KMS-11 (cell line): ENCODE measurements at regions not wholly inside any gene's neighbourhood (a gene's known extent, or its start where the extent isn't known, plus 50 kb on each side); places are given as distances from the start of the nearest gene placed in this dataset.
"Not testable (repeated sequence)": the region's sequence is repeated elsewhere in the genome, so short reads cannot be mapped to it uniquely, and the experiment has no call there.

Source experiments
- H2AFZ ChIP-seq: fragments of 200-600 bp; sonication (generic); 2 replicates; pipeline ENCODE4 v1.6.1; 2016; ENCODE audit warnings: antibody characterized with exemption, mixed run types, low read depth
- H3K27ac ChIP-seq: fragments of 200-600 bp; sonication (generic); 2 replicates; pipeline ENCODE4 v1.6.1; 2016; ENCODE audit warnings: mild to moderate bottlenecking, mixed run types
- H3K27me3 ChIP-seq: fragments of 200-600 bp; sonication (generic); 2 replicates; pipeline ENCODE4 v1.6.1; 2017; ENCODE audit warnings: mild to moderate bottlenecking, low read depth, mixed run types, moderate library complexity; ENCODE audit not compliant: insufficient read depth
- H3K36me3 ChIP-seq: fragments of 200-600 bp; sonication (generic); 2 replicates; pipeline ENCODE4 v1.6.1; 2017; ENCODE audit warnings: mild to moderate bottlenecking, mixed run types; ENCODE audit not compliant: insufficient read depth
- H3K4me1 ChIP-seq: fragments of 200-600 bp; sonication (generic); 2 replicates; pipeline ENCODE4 v1.6.1; 2016; ENCODE audit warnings: mild to moderate bottlenecking, low read depth, mixed run types; ENCODE audit not compliant: poor library complexity, severe bottlenecking
- H3K4me2 ChIP-seq: fragments of 200-600 bp; sonication (generic); 2 replicates; pipeline ENCODE4 v1.7.0; 2016; ENCODE audit warnings: mild to moderate bottlenecking, mixed run types
- H3K4me3 ChIP-seq: fragments of 200-600 bp; sonication (generic); IDR thresholded peaks from 2 replicates; pipeline ENCODE4 v1.6.1; 2017; ENCODE audit warnings: low read depth, low read length, mixed read lengths; ENCODE audit not compliant: insufficient read depth
- H3K79me2 ChIP-seq: fragments of 200-600 bp; sonication (generic); 2 replicates; pipeline ENCODE4 v1.6.1; 2016; ENCODE audit warnings: low read depth, mixed run types; ENCODE audit not compliant: insufficient read depth
- H3K9ac ChIP-seq: fragments of 200-600 bp; sonication (generic); 2 replicates; pipeline ENCODE4 v1.6.1; 2016; ENCODE audit warnings: mild to moderate bottlenecking, mixed run types
- H4K20me1 ChIP-seq: fragments of 200-600 bp; sonication (generic); 2 replicates; pipeline ENCODE4 v1.6.1; 2016; ENCODE audit warnings: mild to moderate bottlenecking, mixed run types; ENCODE audit not compliant: insufficient read depth
- CTCF ChIP-seq: fragments of 200-600 bp; sonication (generic); conservative IDR thresholded peaks from 2 replicates; pipeline ENCODE4 v1.6.1; 2017; ENCODE audit warnings: low read depth, mild to moderate bottlenecking, antibody characterized with exemption, low read length, moderate library complexity, mixed read lengths

- Histone ChIP-seq H4K20me1 (no peaks in the 10 kb centered on the region), H3K4me2 (no peak overlapping the region), H3K9ac (no peak overlapping the region), H3K27me3 (no peaks in the 10 kb centered on the region), H3K4me3 (no peak overlapping the region), H3K4me1 (no peaks in the 10 kb centered on the region), H2AFZ (no peak overlapping the region), H3K27ac (no peak overlapping the region), H3K36me3 (no peaks in the 10 kb centered on the region), H3K79me2 (no peaks in the 10 kb centered on the region)
- TF ChIP-seq CTCF: no peak
Measured at GRCh38 chr21:19490481-19490880, 1086.9 kb upstream of the TMPRSS15 start.

GRCh38 chr21:19493437-19494241 is 1090.1 kb upstream of the TMPRSS15 start:
- not testable (repeated sequence) for H3K4me3 ChIP-seq, H3K79me2 ChIP-seq, H4K20me1 ChIP-seq, H3K9ac ChIP-seq, H3K27ac ChIP-seq, H3K36me3 ChIP-seq, H2AFZ ChIP-seq, H3K4me2 ChIP-seq, H3K27me3 ChIP-seq, H3K4me1 ChIP-seq

- H3K4me3 ChIP-seq: no peak overlapping the region
- H3K4me2 ChIP-seq: no peak overlapping the region
- no peak overlapping the region for H3K9ac ChIP-seq
- no peak overlapping the region for H2AFZ ChIP-seq
- H3K36me3 ChIP-seq: no peaks in the 10 kb centered on the region
- no peak for TF ChIP-seq CTCF
- H3K4me1 ChIP-seq: no peaks in the 10 kb centered on the region
- no peaks in the 10 kb centered on the region for H3K79me2 ChIP-seq
- no peak overlapping the region for H3K27ac ChIP-seq
- H4K20me1 ChIP-seq: no peaks in the 10 kb centered on the region
- H3K27me3 ChIP-seq: no peaks in the 10 kb centered on the region
Measured at GRCh38 chr21:19501115-19501514, 1097.5 kb upstream of the TMPRSS15 start.

GRCh38 chr21:19507682-19508260 is 1104.2 kb upstream of the TMPRSS15 start:
- no peaks in the 10 kb centered on the region for H4K20me1 ChIP-seq
- no peaks in the 10 kb centered on the region for H3K27me3 ChIP-seq
- TF ChIP-seq CTCF: peak; percentile 70
- no peaks in the 10 kb centered on the region for H3K4me1 ChIP-seq
- no peak overlapping the region for H3K27ac ChIP-seq
- no peaks in the 10 kb centered on the region for H3K79me2 ChIP-seq
- no peak overlapping the region for H3K9ac ChIP-seq
- H2AFZ ChIP-seq: no peak overlapping the region
- H3K36me3 ChIP-seq: no peaks in the 10 kb centered on the region
- no peak overlapping the region for H3K4me2 ChIP-seq
- no peak overlapping the region for H3K4me3 ChIP-seq

- Histone ChIP-seq H3K79me2 (no peaks in the 10 kb centered on the region), H2AFZ (no peak overlapping the region), H3K36me3 (no peaks in the 10 kb centered on the region)
Measured at GRCh38 chr21:19508442-19508841, 1104.9 kb upstream of the TMPRSS15 start.

More at GRCh38 chr21:19508442-19508841, 1104.9 kb upstream of the TMPRSS15 start:
- TF ChIP-seq CTCF: no peak
- no peaks in the 10 kb centered on the region for H3K4me1 ChIP-seq
- H3K9ac ChIP-seq: no peak overlapping the region
- H4K20me1 ChIP-seq: no peaks in the 10 kb centered on the region
- H3K27ac ChIP-seq: no peak overlapping the region
- H3K4me3 ChIP-seq: no peak overlapping the region
- no peaks in the 10 kb centered on the region for H3K27me3 ChIP-seq
- H3K4me2 ChIP-seq: no peak overlapping the region
